T-helper 17 cell (primary cell): ENCODE measurements at regions not wholly inside any gene's neighbourhood (a gene's known extent, or its start where the extent isn't known, plus 50 kb on each side); places are given as distances from the start of the nearest gene placed in this dataset.

Source experiments
- ATAC-seq: fragments of 150-1000 bp; cut with Tn5 transposase; 2 replicates; pipeline ENCODE4 v1.10.0; 2021; ENCODE audit warnings: mild to moderate bottlenecking, moderate library complexity
- DNase-seq, 3 donors: peaks; one replicate each; pipeline versions ENCODE4 v3.0.0 to v3.0.0-alpha.2; 2020 to 2021
- H3K9me3 ChIP-seq: one replicate; pipeline ENCODE4 v1.7.0; 2013; ENCODE audit warnings: low read length, mild to moderate bottlenecking; ENCODE audit not compliant: control insufficient read depth, poor library complexity, severe bottlenecking
- H3K27ac Mint-ChIP-seq: one replicate; pipeline ENCODE4 v1.8.0; 2022; ENCODE audit warnings: mild to moderate bottlenecking, moderate library complexity, mixed read lengths
- H3K27me3 Mint-ChIP-seq: one replicate; pipeline ENCODE4 v1.8.0; 2022; ENCODE audit warnings: mixed read lengths
- H3K36me3 Mint-ChIP-seq: one replicate; pipeline ENCODE4 v1.8.0; 2022; ENCODE audit warnings: low read depth, mixed read lengths
- H3K4me1 Mint-ChIP-seq: one replicate; pipeline ENCODE4 v1.8.0; 2022; ENCODE audit warnings: mild to moderate bottlenecking, mixed read lengths
- H3K4me3 Mint-ChIP-seq: one replicate; pipeline ENCODE4 v1.8.0; 2022; ENCODE audit warnings: mild to moderate bottlenecking, moderate library complexity, mixed read lengths

DNA sequence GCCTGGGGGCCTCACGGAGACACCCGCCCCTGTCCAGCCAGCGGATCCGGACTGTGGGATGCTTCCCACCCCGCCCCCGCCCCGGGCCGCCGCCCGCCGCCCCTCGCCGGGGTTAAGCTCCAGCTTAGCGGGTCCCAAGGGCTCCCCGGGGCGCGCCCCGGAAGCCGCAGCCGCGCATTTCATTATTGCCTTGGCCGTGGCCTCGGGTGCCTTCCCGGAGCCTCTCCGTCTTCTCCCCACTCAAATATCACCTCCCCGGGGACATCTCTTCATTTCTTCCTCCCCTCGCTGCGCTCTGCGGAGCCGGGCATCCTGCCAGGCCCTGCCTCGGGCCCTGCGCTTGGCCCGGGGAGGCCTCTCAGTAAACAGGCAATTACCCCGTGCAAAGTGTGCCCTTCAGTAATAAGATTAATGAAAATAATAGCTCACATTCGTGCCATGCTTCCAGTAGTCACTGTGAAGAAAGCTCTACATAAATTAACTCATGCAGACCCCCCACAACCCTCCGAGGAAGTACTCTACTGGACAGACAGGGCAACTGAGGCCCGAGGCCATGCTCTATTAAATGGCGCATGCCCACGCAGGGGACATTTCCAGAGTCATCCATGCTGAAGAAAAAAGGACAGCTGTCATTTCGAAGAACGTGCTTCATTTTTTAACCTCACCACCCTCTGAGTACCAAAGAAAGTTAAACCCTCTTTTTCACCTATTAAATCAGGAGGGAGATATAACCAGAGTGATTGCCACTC, 49.9 kb upstream of the LAPTM5 start:
- Mint-ChIP-seq H3K36me3 (peaks cover 4% of the 10 kb centered on the region), H3K27ac (no peak overlapping the region), H3K27me3 (peaks cover 74% of the 10 kb centered on the region), H3K4me3 (no peak overlapping the region), H3K4me1 (peaks cover 2% of the 10 kb centered on the region)
- DNase-seq = no peak
- no peaks in the 10 kb centered on the region for H3K9me3 ChIP-seq
- no peak for ATAC-seq
